Heart left ventricle (tissue), 13 donors: ENCODE measurements at regions not wholly inside any gene's neighbourhood (a gene's known extent, or its start where the extent isn't known, plus 50 kb on each side); places are given as distances from the start of the nearest gene placed in this dataset.

Source experiments
- CTCF ChIP-seq, 12 donors: fragments of 200-600 bp; sonication (generic) in 4 of 12; IDR thresholded peaks; one replicate each; pipeline versions ENCODE4 v1.5.0 to v1.8.0; 2018 to 2022; ENCODE audit warnings: antibody characterized with exemption in 12 of 12, mild to moderate bottlenecking in 5 of 12
- POLR2A ChIP-seq, 2 donors: fragments of 450-650 bp; IDR thresholded peaks; one replicate each; pipeline ENCODE4 v1.6.1; 2017; ENCODE audit warnings: antibody characterized with exemption in 2 of 2, mild to moderate bottlenecking in 2 of 2, moderate library complexity in 2 of 2
- donor health status: ischemic (EF 13 %, LVEDD 7.1; RV severe dilation, severe dysfunction).
- donor health status: DM: no; HTN: yes; CAD: no.
- donor health status: DM: no; HTN: no; CAD: no.
- donor health status: ischemic (EF 25% LVEDD 6.9; RV normal size, moderate dysfunction).
- donor health status: ischemic (EF 25% LVEDD 5.7; RV mildly dilated, moderate dysfunction).
- donor health status: ischemic (EF 35%, LVEDD 5.7; RV mildly dilated, moderate dysfunction).
- donor health status: nonischemic (EF 11% LVEDD 7.7; RV severe dilation, severe dysfunction).
- donor health status: DM: yes; HTN: yes; CAD: no.
- donor health status: PGD.
- donor health status: ischemic (EF 29% LVEDD 5.4; RV normal size, mild dysfunction).
- donor health status: nonischemic (EF 23%, LVEDD 6.1; RV moderate dilation, normal function).

GRCh38 chr7:41487229-41487940, 215.5 kb downstream of the INHBA start:
- TF ChIP-seq POLR2A (IDR thresholded peaks at IDR 0.05) (no peak), CTCF (IDR thresholded peaks at IDR 0.05) (no peak)
